GM12878 (cell line): ENCODE measurements at regions not wholly inside any gene's neighbourhood (a gene's known extent, or its start where the extent isn't known, plus 50 kb on each side); places are given as distances from the start of the nearest gene placed in this dataset.

Experiments
- ATAC-seq: fragments of 200-7000 bp; cut with Tn5 transposase; 3 replicates; pipeline ENCODE4 v1.9.1; 2020; ENCODE audit warnings: mild to moderate bottlenecking, moderate library complexity
- BruUV-seq: library from RNA; stranded (reverse); fragments of 400-500 nt; replicated peaks from 2 replicates; lab custom pipeline; 2021; lab: Mats Ljungman, UMichigan
- CTCF ChIA-PET: fragments of 300-600 bp; sonication (Branson Sonifier 250); formaldehyde crosslinking; extraction: SDS; loops from one replicate; lab custom pipeline; 2021; ENCODE audit warnings: inconsistent platforms; lab: Yijun Ruan, JAX
- POLR2A ChIA-PET: fragments of 350-600 bp; formaldehyde crosslinking; extraction: SDS; loops from one replicate; lab custom pipeline; 2021; ENCODE audit warnings: inconsistent platforms; lab: Charles Lee
- RAD21 ChIA-PET: fragments of 300-600 bp; sonication (Branson Sonifier 250); formaldehyde crosslinking; loops from one replicate; lab custom pipeline; 2023; ENCODE audit warnings: antibody characterized with exemption; ENCODE audit not compliant: unreplicated experiment; lab: Charles Lee
- SMC1A ChIA-PET: fragments of 300-600 bp; sonication (Branson Sonifier 250); formaldehyde crosslinking; loops from one replicate; lab custom pipeline; 2023; ENCODE audit not compliant: unreplicated experiment, uncharacterized antibody; lab: Charles Lee
- DNase-seq: peaks from one replicate; pipeline ENCODE4 v3.0.0-alpha.2; 2011; ENCODE audit warnings: low read depth, low spot score
- FAIRE-seq: peaks from 3 replicates; lab custom pipeline; 2011; peaks lifted over from hg19 to GRCh38; lab: Jason Lieb, UNC
- H2AFZ ChIP-seq: 2 replicates; pipeline ENCODE4 v1.6.0; 2011; ENCODE audit warnings: low read depth, low read length, control low read depth; ENCODE audit not compliant: control insufficient read depth
- H3K27ac ChIP-seq: 2 replicates; pipeline ENCODE4 v1.5.1; 2011; ENCODE audit warnings: control low read depth; ENCODE audit not compliant: control insufficient read depth, insufficient read depth
- H3K27me3 ChIP-seq, 2 experiments: replicated peaks in 1 of 2; 2 replicates each; pipeline versions ENCODE4 v1.6.0 to v1.6.1; 2011; ENCODE audit warnings: low read length in 1 of 2; ENCODE audit not compliant: control insufficient read depth in 2 of 2, insufficient read depth in 2 of 2
- H3K36me3 ChIP-seq, 2 experiments: 2 replicates each; pipeline ENCODE4 v1.5.1; 2011; ENCODE audit warnings: low read length in 1 of 2; ENCODE audit not compliant: control insufficient read depth in 2 of 2, insufficient read depth in 2 of 2
- H3K4me1 ChIP-seq: 2 replicates; pipeline ENCODE4 v1.6.1; 2011; ENCODE audit warnings: mild to moderate bottlenecking, low read length, moderate library complexity, mixed read lengths; ENCODE audit not compliant: control insufficient read depth, insufficient read depth
- H3K4me2 ChIP-seq: 2 replicates; pipeline ENCODE4 v1.6.0; 2011; ENCODE audit warnings: control low read depth; ENCODE audit not compliant: control insufficient read depth, insufficient read depth
- H3K4me3 ChIP-seq: fragments of 200-600 bp; sonication (generic); 2 replicates; pipeline ENCODE4 v1.5.1; 2016
- H3K79me2 ChIP-seq: 2 replicates; pipeline ENCODE4 v1.6.0; 2011; ENCODE audit warnings: low read length; ENCODE audit not compliant: control insufficient read depth, insufficient read depth
- H3K9ac ChIP-seq: 2 replicates; pipeline ENCODE4 v1.8.0; 2011; ENCODE audit warnings: low read length, control low read depth, mixed read lengths; ENCODE audit not compliant: control insufficient read depth, insufficient read depth
- H3K9me3 ChIP-seq: replicated peaks from 3 replicates; pipeline ENCODE4 v1.5.1; 2011; ENCODE audit warnings: mild to moderate bottlenecking, low read length; ENCODE audit not compliant: control insufficient read depth, insufficient read depth
- H4K20me1 ChIP-seq: 2 replicates; pipeline ENCODE4 v1.6.0; 2011; ENCODE audit not compliant: control insufficient read depth, insufficient read depth
- BCL11A ChIP-seq: IDR thresholded peaks from 2 replicates; pipeline ENCODE4 v1.6.1; 2011; ENCODE audit warnings: low read depth, low read length
- GABPA ChIP-seq: IDR thresholded peaks from 2 replicates; pipeline ENCODE4 v1.6.1; 2014; ENCODE audit warnings: antibody characterized with exemption, low read depth, mild to moderate bottlenecking, inconsistent platforms
- GATAD2B ChIP-seq: fragments of 450-650 bp; conservative IDR thresholded peaks from 2 replicates; pipeline ENCODE4 v1.6.1; 2017; ENCODE audit warnings: low read depth, mild to moderate bottlenecking, moderate library complexity
- JUNB ChIP-seq: IDR thresholded peaks from 2 replicates; pipeline ENCODE4 v1.6.1; 2016; ENCODE audit warnings: antibody characterized with exemption, mild to moderate bottlenecking
- KAT2A ChIP-seq: conservative IDR thresholded peaks from 2 replicates; pipeline ENCODE4 v1.6.1; 2011; ENCODE audit warnings: low read depth, low read length; ENCODE audit not compliant: control insufficient read depth
- MXI1 ChIP-seq: fragments of 150-350 bp; IDR thresholded peaks from 2 replicates; pipeline ENCODE4 v1.6.1; 2011; ENCODE audit warnings: low read depth, mild to moderate bottlenecking, inconsistent platforms, low read length, improper control_type of control experiment
- MYC ChIP-seq: IDR thresholded peaks from 2 replicates; pipeline ENCODE4 v1.6.1; 2011; ENCODE audit warnings: mild to moderate bottlenecking, low read length, moderate library complexity, inconsistent platforms; ENCODE audit not compliant: insufficient read depth, insufficient replicate concordance, insufficient read length, severe bottlenecking
- RAD51 ChIP-seq: fragments of 450-650 bp; IDR thresholded peaks from 2 replicates; pipeline ENCODE4 v1.6.1; 2016; ENCODE audit warnings: moderate library complexity, mild to moderate bottlenecking, inconsistent platforms
- SMC3 ChIP-seq: IDR thresholded peaks from 2 replicates; pipeline ENCODE4 v1.6.1; 2011; ENCODE audit warnings: low read length, improper control_type of control experiment, borderline replicate concordance
- SRF ChIP-seq, 2 experiments: IDR thresholded peaks; 2 replicates each; pipeline ENCODE4 v1.6.1; 2011; ENCODE audit warnings: low read depth in 2 of 2, low read length in 2 of 2, mild to moderate bottlenecking in 1 of 2, moderate library complexity in 1 of 2
- TARDBP ChIP-seq: IDR thresholded peaks from 2 replicates; pipeline ENCODE4 v1.6.1; 2016; ENCODE audit warnings: borderline replicate concordance
- USF2 ChIP-seq: IDR thresholded peaks from 2 replicates; pipeline ENCODE4 v1.6.1; 2011; ENCODE audit warnings: low read depth, low read length, improper control_type of control experiment, borderline replicate concordance
- ZNF384 ChIP-seq: IDR thresholded peaks from 2 replicates; pipeline ENCODE4 v1.6.1; 2012; ENCODE audit warnings: low read depth, mild to moderate bottlenecking, low read length, improper control_type of control experiment, borderline replicate concordance
- WGBS: methylation state at CpG from one replicate; pipeline ENCODE4 v1.1.6; 2016; ENCODE audit warnings: low lambda C conversion rate; ENCODE audit not compliant: insufficient replicate concordance, insufficient coverage; ENCODE audit errors: missing lambda C conversion rate; 5-methylcytosine and 5-hydroxymethylcytosine counted together
- in situ Hi-C: fragments of 300-500 bp; cut with MboI; formaldehyde crosslinking; loops from 9 replicates; pipeline ENCODE4 v1.14.3; 2018; ENCODE audit warnings: mixed read lengths
- intact Hi-C: fragments of 100-400 bp; cut with micrococcal nuclease; formaldehyde crosslinking; loops from one replicate; pipeline ENCODE4 v1.14.2; 2022; ENCODE audit not compliant: unreplicated experiment

GRCh38 chr18:64886995-64887394 is 738.1 kb upstream of the LINC00305 start:
- intact Hi-C loops (no loop called here), in situ Hi-C loops (no loop called here)
- BruUV-seq = no TSS peak
- H4K20me1 ChIP-seq = no peaks in the 10 kb centered on the region
- WGBS = 0% methylated on average over 1 of the region's 1 CpG
- ChIA-PET POLR2A (no interaction called here), CTCF (interaction anchor here (0.6 kb wide), 1 partner anchor 40 kb away, joined by 3 read pairs; no protein-coding TSS in a partner anchor), SMC1A (no interaction called here), RAD21 (no interaction called here)
- no peak for FAIRE-seq
- no peaks in the 10 kb centered on the region for H3K4me1 ChIP-seq
- H3K9me3 ChIP-seq = no peaks in the 10 kb centered on the region
- H3K27me3 ChIP-seq = no peaks in the 10 kb centered on the region
- TF ChIP-seq ZNF384 (no peak), GABPA (no peak)
- no peak overlapping the region for H3K4me2 ChIP-seq
- H3K27ac ChIP-seq = no peak overlapping the region
- H3K4me3 ChIP-seq = no peak overlapping the region
- no peak for ATAC-seq
- no peak overlapping the region for H2AFZ ChIP-seq
- H3K9ac ChIP-seq = no peak overlapping the region
- H3K36me3 ChIP-seq = no peaks in the 10 kb centered on the region
- DNase-seq = no peak
- no peaks in the 10 kb centered on the region for H3K79me2 ChIP-seq

GRCh38 chr18:64882896-64883295 is 734.0 kb upstream of the LINC00305 start:
- ChIA-PET POLR2A (no interaction called here), SMC1A (no interaction called here), RAD21 (no interaction called here), CTCF (interaction anchor here (1.5 kb wide), 1 partner anchor 10 kb away, joined by 8 read pairs; no protein-coding TSS in a partner anchor)
- Histone ChIP-seq H3K27ac (no peak overlapping the region), H3K9me3 (no peaks in the 10 kb centered on the region), H3K79me2 (no peaks in the 10 kb centered on the region), H2AFZ (no peak overlapping the region), H3K27me3 (no peaks in the 10 kb centered on the region), H4K20me1 (no peaks in the 10 kb centered on the region), H3K4me2 (no peak overlapping the region), H3K4me1 (no peaks in the 10 kb centered on the region), H3K4me3 (no peak overlapping the region), H3K9ac (no peak overlapping the region), H3K36me3 (no peaks in the 10 kb centered on the region)
- in situ Hi-C loops = no loop called here
- ATAC-seq = no peak
- no TSS peak for BruUV-seq
- no peak for FAIRE-seq
- DNase-seq = no peak
- WGBS = 38% methylated on average over 3 of the region's 3 CpGs
- intact Hi-C loops = no loop called here
- TF ChIP-seq GATAD2B = no peak
- no peak for TF ChIP-seq MYC
- TF ChIP-seq SMC3 = no peak
- TF ChIP-seq SRF (IDR thresholded peaks at IDR 0.05; ENCODE audit: low read depth in 2 of 2, low read length in 2 of 2) = no peak
- no peak for TF ChIP-seq RAD51
- TF ChIP-seq JUNB = no peak
- no peak for TF ChIP-seq BCL11A
- no peak for TF ChIP-seq TARDBP
- TF ChIP-seq MXI1 = no peak
- TF ChIP-seq KAT2A = no peak
- no peak for TF ChIP-seq USF2
